HEK293 (cell line): ENCODE measurements at regions not wholly inside any gene's neighbourhood (a gene's known extent, or its start where the extent isn't known, plus 50 kb on each side); places are given as distances from the start of the nearest gene placed in this dataset.

Source experiments
- CTCF ChIA-PET: fragments of 350-600 bp; formaldehyde crosslinking; extraction: SDS; loops from one replicate; lab custom pipeline; 2021; ENCODE audit warnings: antibody characterized with exemption; lab: Yijun Ruan, JAX
- POLR2A ChIA-PET: fragments of 300-600 bp; formaldehyde crosslinking; extraction: SDS; loops from one replicate; lab custom pipeline; 2020; ENCODE audit warnings: antibody characterized with exemption, inconsistent platforms; lab: Yijun Ruan, JAX
- H3K27ac ChIP-seq: fragments of 200-500 bp; sonication (Bioruptor generic); 2 replicates; pipeline ENCODE4 v1.5.1; 2014; ENCODE audit warnings: low read depth, low read length, control low read depth, inconsistent platforms; ENCODE audit errors: extremely low read depth
- H3K36me3 ChIP-seq, 2 experiments: fragments of 200-500 bp in 1 of 2; sonication (Bioruptor generic) in 1 of 2; 1 replicate in 1 of 2; 2 replicates in 1 of 2; pipeline ENCODE4 v1.5.1; 2014 to 2017; ENCODE audit warnings: inconsistent platforms in 2 of 2, low read length in 2 of 2; ENCODE audit not compliant: control insufficient read depth in 2 of 2, insufficient read depth in 1 of 2
- H3K4me1 ChIP-seq: fragments of 200-500 bp; sonication (Bioruptor generic); 2 replicates; pipeline ENCODE4 v1.5.1; 2014; ENCODE audit warnings: mild to moderate bottlenecking, low read length, inconsistent platforms; ENCODE audit not compliant: control insufficient read depth, insufficient read depth
- H3K4me3 ChIP-seq: 2 replicates; pipeline ENCODE4 v1.5.1; 2011; ENCODE audit warnings: low read depth, mild to moderate bottlenecking, control low read depth, low read length, moderate library complexity
- H3K9me3 ChIP-seq: fragments of 200-500 bp; sonication (Bioruptor generic); 2 replicates; pipeline ENCODE4 v1.5.1; 2014; ENCODE audit warnings: low read depth, low read length, inconsistent platforms; ENCODE audit not compliant: control insufficient read depth, insufficient read depth
- AEBP2 ChIP-seq: fragments of 450-650 bp; formaldehyde crosslinking; IDR thresholded peaks from 2 replicates; pipeline ENCODE4 v1.5.1; 2016; ENCODE audit warnings: missing biosample characterization, missing genetic modification characterization, borderline replicate concordance
- GLI4 ChIP-seq: fragments of 450-650 bp; formaldehyde crosslinking; IDR thresholded peaks from 2 replicates; pipeline ENCODE4 v1.5.1; 2016; ENCODE audit warnings: missing biosample characterization, missing genetic modification characterization
- HOXA7 ChIP-seq: sonication (generic); formaldehyde crosslinking; IDR thresholded peaks from 2 replicates; pipeline ENCODE4 v1.8.1; 2022; ENCODE audit warnings: missing genetic modification reagents, borderline replicate concordance
- HOXD13 ChIP-seq: sonication (generic); formaldehyde crosslinking; IDR thresholded peaks from 2 replicates; pipeline ENCODE4 v1.8.0; 2022; ENCODE audit warnings: missing genetic modification reagents, borderline replicate concordance
- PATZ1 ChIP-seq: fragments of 450-650 bp; formaldehyde crosslinking; IDR thresholded peaks from 2 replicates; pipeline ENCODE4 v1.5.1; 2016; ENCODE audit warnings: missing biosample characterization, missing genetic modification characterization
- RBAK ChIP-seq: fragments of 450-650 bp; formaldehyde crosslinking; IDR thresholded peaks from 2 replicates; pipeline ENCODE4 v1.5.1; 2016; ENCODE audit warnings: missing biosample characterization, missing genetic modification characterization
- SCRT2 ChIP-seq: fragments of 450-650 bp; formaldehyde crosslinking; IDR thresholded peaks from 2 replicates; pipeline ENCODE4 v1.5.1; 2016; ENCODE audit warnings: missing biosample characterization, missing genetic modification characterization
- YY2 ChIP-seq: fragments of 450-650 bp; formaldehyde crosslinking; IDR thresholded peaks from 2 replicates; pipeline ENCODE4 v1.5.1; 2016; ENCODE audit warnings: missing biosample characterization, missing genetic modification characterization
- ZNF248 ChIP-seq: fragments of 450-650 bp; formaldehyde crosslinking; IDR thresholded peaks from 2 replicates; pipeline ENCODE4 v1.5.1; 2017; ENCODE audit warnings: missing biosample characterization, missing genetic modification characterization
- ZNF274 ChIP-seq, 2 experiments: fragments of 200-500 bp in 1 of 2; fragments of 450-650 bp in 1 of 2; sonication (Bioruptor generic) in 1 of 2; formaldehyde crosslinking in 1 of 2; IDR thresholded peaks; 2 replicates each; pipeline versions ENCODE4 v1.5.1 to v1.6.1; 2014 to 2016; ENCODE audit warnings: borderline replicate concordance in 1 of 2, inconsistent platforms in 1 of 2, low read length in 1 of 2, missing biosample characterization in 1 of 2, missing genetic modification characterization in 1 of 2
- ZNF311 ChIP-seq: fragments of 450-650 bp; formaldehyde crosslinking; IDR thresholded peaks from 2 replicates; pipeline ENCODE4 v1.5.1; 2017; ENCODE audit warnings: missing biosample characterization, missing genetic modification characterization, borderline replicate concordance
- ZNF335 ChIP-seq: fragments of 450-650 bp; formaldehyde crosslinking; conservative IDR thresholded peaks from 2 replicates; pipeline ENCODE4 v1.5.1; 2016; ENCODE audit warnings: missing biosample characterization, missing genetic modification characterization
- ZNF513 ChIP-seq: fragments of 450-650 bp; IDR thresholded peaks from 2 replicates; pipeline ENCODE4 v1.5.1; 2018; ENCODE audit warnings: missing biosample characterization, missing genetic modification characterization
- ZNF544 ChIP-seq: fragments of 450-650 bp; formaldehyde crosslinking; IDR thresholded peaks from 2 replicates; pipeline ENCODE4 v1.5.0; 2017; ENCODE audit warnings: missing biosample characterization, missing genetic modification characterization
- ZNF658 ChIP-seq: fragments of 450-650 bp; formaldehyde crosslinking; IDR thresholded peaks from 2 replicates; pipeline ENCODE4; 2016; ENCODE audit warnings: missing biosample characterization, missing genetic modification characterization
- ZNF677 ChIP-seq: fragments of 450-650 bp; IDR thresholded peaks from 2 replicates; pipeline ENCODE4 v1.5.0; 2018; ENCODE audit warnings: missing biosample characterization, mild to moderate bottlenecking, missing genetic modification characterization, moderate library complexity
- ZNF707 ChIP-seq: fragments of 450-650 bp; formaldehyde crosslinking; IDR thresholded peaks from 2 replicates; pipeline ENCODE4 v1.5.1; 2016; ENCODE audit warnings: missing biosample characterization, missing genetic modification characterization
- ZNF776 ChIP-seq: fragments of 450-650 bp; formaldehyde crosslinking; IDR thresholded peaks from 2 replicates; pipeline ENCODE4 v1.5.0; 2017; ENCODE audit warnings: missing biosample characterization, missing genetic modification characterization, borderline replicate concordance
- ZNF785 ChIP-seq: fragments of 450-650 bp; formaldehyde crosslinking; IDR thresholded peaks from 2 replicates; pipeline ENCODE4 v1.5.1; 2016; ENCODE audit warnings: missing biosample characterization, missing genetic modification characterization
- TF ChIP-seq, protein P1 (sequence below): fragments of 450-650 bp; formaldehyde crosslinking; IDR thresholded peaks from 2 replicates; pipeline ENCODE4 v1.5.1; 2016; ENCODE audit warnings: missing biosample characterization, missing genetic modification characterization, borderline replicate concordance
- TF ChIP-seq, protein P2 (sequence below): fragments of 450-650 bp; formaldehyde crosslinking; IDR thresholded peaks from 2 replicates; pipeline ENCODE4 v1.5.1; 2017; ENCODE audit warnings: missing biosample characterization, missing genetic modification characterization
- TF ChIP-seq, protein P3 (sequence below): fragments of 450-650 bp; formaldehyde crosslinking; IDR thresholded peaks from 2 replicates; pipeline ENCODE4 v1.5.1; 2016; ENCODE audit warnings: missing biosample characterization, missing genetic modification characterization

DNA sequence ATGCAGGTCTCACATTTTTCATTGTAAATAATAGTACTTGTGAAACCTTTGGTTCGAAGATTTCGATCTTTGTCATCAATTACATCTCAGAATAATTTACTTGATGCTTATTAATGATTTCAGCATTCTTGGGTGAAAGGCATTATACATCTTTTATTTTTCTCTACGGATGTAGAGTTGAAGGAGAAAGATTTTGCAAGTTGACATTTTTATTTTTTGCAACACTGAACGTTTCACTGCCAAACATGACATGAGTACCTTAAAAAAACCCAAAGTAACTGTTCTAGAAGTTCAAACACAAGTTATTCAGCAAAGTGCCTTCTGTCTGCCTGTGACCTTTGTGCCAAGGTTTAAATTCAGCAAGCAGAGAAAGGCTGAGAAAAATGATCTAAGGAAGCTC, 97.3 kb upstream of the SGK1 start:
- Histone ChIP-seq H3K27ac (no peak overlapping the region), H3K36me3 (no peaks in the 10 kb centered on the region), H3K9me3 (no peaks in the 10 kb centered on the region), H3K4me1 (no peaks in the 10 kb centered on the region), H3K4me3 (no peak overlapping the region)
- ChIA-PET CTCF (interaction anchor here (0.6 kb wide), 1 partner anchor 394 kb away, joined by 3 read pairs; no protein-coding TSS in a partner anchor), POLR2A (no interaction called here)
- TF ChIP-seq, protein P1, sequence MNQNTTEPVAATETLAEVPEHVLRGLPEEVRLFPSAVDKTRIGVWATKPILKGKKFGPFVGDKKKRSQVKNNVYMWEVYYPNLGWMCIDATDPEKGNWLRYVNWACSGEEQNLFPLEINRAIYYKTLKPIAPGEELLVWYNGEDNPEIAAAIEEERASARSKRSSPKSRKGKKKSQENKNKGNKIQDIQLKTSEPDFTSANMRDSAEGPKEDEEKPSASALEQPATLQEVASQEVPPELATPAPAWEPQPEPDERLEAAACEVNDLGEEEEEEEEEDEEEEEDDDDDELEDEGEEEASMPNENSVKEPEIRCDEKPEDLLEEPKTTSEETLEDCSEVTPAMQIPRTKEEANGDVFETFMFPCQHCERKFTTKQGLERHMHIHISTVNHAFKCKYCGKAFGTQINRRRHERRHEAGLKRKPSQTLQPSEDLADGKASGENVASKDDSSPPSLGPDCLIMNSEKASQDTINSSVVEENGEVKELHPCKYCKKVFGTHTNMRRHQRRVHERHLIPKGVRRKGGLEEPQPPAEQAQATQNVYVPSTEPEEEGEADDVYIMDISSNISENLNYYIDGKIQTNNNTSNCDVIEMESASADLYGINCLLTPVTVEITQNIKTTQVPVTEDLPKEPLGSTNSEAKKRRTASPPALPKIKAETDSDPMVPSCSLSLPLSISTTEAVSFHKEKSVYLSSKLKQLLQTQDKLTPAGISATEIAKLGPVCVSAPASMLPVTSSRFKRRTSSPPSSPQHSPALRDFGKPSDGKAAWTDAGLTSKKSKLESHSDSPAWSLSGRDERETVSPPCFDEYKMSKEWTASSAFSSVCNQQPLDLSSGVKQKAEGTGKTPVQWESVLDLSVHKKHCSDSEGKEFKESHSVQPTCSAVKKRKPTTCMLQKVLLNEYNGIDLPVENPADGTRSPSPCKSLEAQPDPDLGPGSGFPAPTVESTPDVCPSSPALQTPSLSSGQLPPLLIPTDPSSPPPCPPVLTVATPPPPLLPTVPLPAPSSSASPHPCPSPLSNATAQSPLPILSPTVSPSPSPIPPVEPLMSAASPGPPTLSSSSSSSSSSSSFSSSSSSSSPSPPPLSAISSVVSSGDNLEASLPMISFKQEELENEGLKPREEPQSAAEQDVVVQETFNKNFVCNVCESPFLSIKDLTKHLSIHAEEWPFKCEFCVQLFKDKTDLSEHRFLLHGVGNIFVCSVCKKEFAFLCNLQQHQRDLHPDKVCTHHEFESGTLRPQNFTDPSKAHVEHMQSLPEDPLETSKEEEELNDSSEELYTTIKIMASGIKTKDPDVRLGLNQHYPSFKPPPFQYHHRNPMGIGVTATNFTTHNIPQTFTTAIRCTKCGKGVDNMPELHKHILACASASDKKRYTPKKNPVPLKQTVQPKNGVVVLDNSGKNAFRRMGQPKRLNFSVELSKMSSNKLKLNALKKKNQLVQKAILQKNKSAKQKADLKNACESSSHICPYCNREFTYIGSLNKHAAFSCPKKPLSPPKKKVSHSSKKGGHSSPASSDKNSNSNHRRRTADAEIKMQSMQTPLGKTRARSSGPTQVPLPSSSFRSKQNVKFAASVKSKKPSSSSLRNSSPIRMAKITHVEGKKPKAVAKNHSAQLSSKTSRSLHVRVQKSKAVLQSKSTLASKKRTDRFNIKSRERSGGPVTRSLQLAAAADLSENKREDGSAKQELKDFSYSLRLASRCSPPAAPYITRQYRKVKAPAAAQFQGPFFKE (tag by site-specific recombination) = no peak
- TF ChIP-seq PATZ1 (tag by site-specific recombination) = no peak
- TF ChIP-seq ZNF658 = no peak
- no peak for TF ChIP-seq ZNF776 (tag by site-specific recombination)
- no peak for TF ChIP-seq ZNF544
- no peak for TF ChIP-seq ZNF677 (tag by site-specific recombination)
- no peak for TF ChIP-seq ZNF513 (tag by site-specific recombination)
- TF ChIP-seq SCRT2 (tag by site-specific recombination) = no peak
- TF ChIP-seq, protein P2, sequence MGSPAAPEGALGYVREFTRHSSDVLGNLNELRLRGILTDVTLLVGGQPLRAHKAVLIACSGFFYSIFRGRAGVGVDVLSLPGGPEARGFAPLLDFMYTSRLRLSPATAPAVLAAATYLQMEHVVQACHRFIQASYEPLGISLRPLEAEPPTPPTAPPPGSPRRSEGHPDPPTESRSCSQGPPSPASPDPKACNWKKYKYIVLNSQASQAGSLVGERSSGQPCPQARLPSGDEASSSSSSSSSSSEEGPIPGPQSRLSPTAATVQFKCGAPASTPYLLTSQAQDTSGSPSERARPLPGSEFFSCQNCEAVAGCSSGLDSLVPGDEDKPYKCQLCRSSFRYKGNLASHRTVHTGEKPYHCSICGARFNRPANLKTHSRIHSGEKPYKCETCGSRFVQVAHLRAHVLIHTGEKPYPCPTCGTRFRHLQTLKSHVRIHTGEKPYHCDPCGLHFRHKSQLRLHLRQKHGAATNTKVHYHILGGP (tag by site-specific recombination) = no peak
- no peak for TF ChIP-seq ZNF311 (tag by site-specific recombination)
- TF ChIP-seq ZNF785 (tag by site-specific recombination) = no peak
- TF ChIP-seq, protein P3, sequence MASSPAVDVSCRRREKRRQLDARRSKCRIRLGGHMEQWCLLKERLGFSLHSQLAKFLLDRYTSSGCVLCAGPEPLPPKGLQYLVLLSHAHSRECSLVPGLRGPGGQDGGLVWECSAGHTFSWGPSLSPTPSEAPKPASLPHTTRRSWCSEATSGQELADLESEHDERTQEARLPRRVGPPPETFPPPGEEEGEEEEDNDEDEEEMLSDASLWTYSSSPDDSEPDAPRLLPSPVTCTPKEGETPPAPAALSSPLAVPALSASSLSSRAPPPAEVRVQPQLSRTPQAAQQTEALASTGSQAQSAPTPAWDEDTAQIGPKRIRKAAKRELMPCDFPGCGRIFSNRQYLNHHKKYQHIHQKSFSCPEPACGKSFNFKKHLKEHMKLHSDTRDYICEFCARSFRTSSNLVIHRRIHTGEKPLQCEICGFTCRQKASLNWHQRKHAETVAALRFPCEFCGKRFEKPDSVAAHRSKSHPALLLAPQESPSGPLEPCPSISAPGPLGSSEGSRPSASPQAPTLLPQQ (tag by site-specific recombination) = no peak
- no peak for TF ChIP-seq HOXA7

- Histone ChIP-seq H3K4me3 (no peak overlapping the region), H3K9me3 (no peaks in the 10 kb centered on the region), H3K27ac (no peak overlapping the region), H3K36me3 (no peaks in the 10 kb centered on the region), H3K4me1 (no peaks in the 10 kb centered on the region)
- POLR2A ChIA-PET = no interaction called here
- CTCF ChIA-PET = no interaction called here
- no peak for TF ChIP-seq RBAK (tag by site-specific recombination)
- no peak for TF ChIP-seq ZNF335 (tag by site-specific recombination)
- no peak for TF ChIP-seq ZNF274 (IDR thresholded peaks at IDR 0.05; ENCODE audit: low read length)
- TF ChIP-seq ZNF274 (tag by site-specific recombination; IDR thresholded peaks at IDR 0.05; ENCODE audit: borderline replicate concordance) = no peak
- TF ChIP-seq HOXD13 (CRISPR knock-in tag) = no peak
- no peak for TF ChIP-seq YY2 (tag by site-specific recombination)
- TF ChIP-seq GLI4 (tag by site-specific recombination) = no peak
- no peak for TF ChIP-seq AEBP2 (tag by site-specific recombination)
- no peak for TF ChIP-seq ZNF248 (tag by site-specific recombination)
- no peak for TF ChIP-seq ZNF707 (tag by site-specific recombination)
Observed at GRCh38 chr6:134414793-134415192, 96.9 kb upstream of the SGK1 start.
